Esophagus muscularis mucosa (tissue), 3 donors: ENCODE measurements at regions not wholly inside any gene's neighbourhood (a gene's known extent, or its start where the extent isn't known, plus 50 kb on each side); places are given as distances from the start of the nearest gene placed in this dataset.

ENCODE experiments used
- CTCF ChIP-seq, 3 experiments: fragments of 200-600 bp in 2 of 3; fragments of 450-650 bp in 1 of 3; sonication (generic) in 2 of 3; IDR thresholded peaks; one replicate each; pipeline ENCODE4 v1.5.1; 2017 to 2019; ENCODE audit warnings: antibody characterized with exemption in 3 of 3, mild to moderate bottlenecking in 2 of 3, moderate library complexity in 1 of 3
- EP300 ChIP-seq: sonication (generic); formaldehyde crosslinking; IDR thresholded peaks from one replicate; pipeline ENCODE4 v1.6.1; 2017; ENCODE audit warnings: antibody characterized with exemption

GRCh38 chr10:37576154-37576553 is 281.3 kb downstream of the ZNF248 start:
- TF ChIP-seq EP300 (no peak), CTCF (IDR thresholded peaks at IDR 0.05) (no peak)
